Spleen (tissue), 7 donors: ENCODE measurements at regions not wholly inside any gene's neighbourhood (a gene's known extent, or its start where the extent isn't known, plus 50 kb on each side); places are given as distances from the start of the nearest gene placed in this dataset.

Experiments used
- CTCF ChIP-seq, 11 experiments: fragments of 200-600 bp in 7 of 11; fragments of 450-650 bp in 4 of 11; sonication (generic) in 4 of 11; IDR thresholded peaks in 8 of 11; conservative IDR thresholded peaks in 3 of 11; 1 replicate in 7 of 11; 2 replicates in 4 of 11; pipeline versions ENCODE4 v1.4.0 to v1.8.0; 2016 to 2021; ENCODE audit warnings: antibody characterized with exemption in 11 of 11, inconsistent platforms in 4 of 11, mild to moderate bottlenecking in 1 of 11
- POLR2A ChIP-seq, 3 donors: fragments of 450-650 bp; IDR thresholded peaks; one replicate each; pipeline ENCODE4 v1.5.1; 2017; ENCODE audit warnings: antibody characterized with exemption in 3 of 3, mild to moderate bottlenecking in 1 of 3
- POLR2AphosphoS5 ChIP-seq, 3 donors: sonication (generic); formaldehyde crosslinking; IDR thresholded peaks; one replicate each; pipeline ENCODE4 v1.5.1; 2017; ENCODE audit warnings: antibody characterized with exemption in 3 of 3
- donor health status: DM: no; HTN: no; CAD: no; lungs with moderate emphysema.
- donor health status: DM: no; HTN: no; CAD: no.
- donor health status: DM: no; HTN: no; CAD: no.

DNA sequence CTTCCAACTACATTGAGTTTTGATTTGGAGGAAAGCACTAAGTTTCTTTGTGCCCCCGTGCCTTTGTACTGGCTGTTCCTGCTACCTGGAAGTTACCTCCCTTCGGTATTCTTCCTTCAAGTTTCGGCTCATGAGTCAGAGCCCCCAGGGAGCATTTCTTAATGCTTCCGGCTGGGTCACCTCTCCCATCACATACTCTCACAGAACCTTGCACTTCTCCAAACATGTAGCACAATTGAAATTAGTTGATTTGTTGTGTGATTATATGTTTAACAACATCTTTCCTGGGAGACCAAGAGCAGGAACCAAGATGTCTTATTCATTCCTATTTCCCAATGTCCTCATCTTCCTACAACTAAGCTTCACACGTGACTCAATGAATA is 158.6 kb upstream of the CDH5 start:
- TF ChIP-seq CTCF (IDR thresholded peaks at IDR 0.05 in 8 of 11, conservative IDR thresholded peaks at IDR 0.05 in 3 of 11) (no peak), POLR2A (IDR thresholded peaks at IDR 0.05) (no peak), POLR2AphosphoS5 (IDR thresholded peaks at IDR 0.05) (no peak)
